ENCODE measurements at regions not wholly inside any gene's neighbourhood (a gene's known extent, or its start where the extent isn't known, plus 50 kb on each side); places are given as distances from the start of the nearest gene placed in this dataset.
A peak's percentile ranks its signal among the peaks of the same experiment; 100 is the strongest.

GRCh38 chr15:38070778-38071177, 136.3 kb downstream of the TMCO5A start:
- Histone ChIP-seq H2BK5ac (ENCODE audit: low read depth, low read length, poor library complexity, severe bottlenecking) (no peak overlapping the region), H3K18ac (ENCODE audit: low read depth, low read length) (no peak overlapping the region), H3K56ac (ENCODE audit: extremely low read depth, insufficient read depth, low read length) (no peak overlapping the region), H3K4ac (ENCODE audit: low read depth, low read length) (no peak overlapping the region), H3K36me3 (ENCODE audit: control insufficient read depth, insufficient read depth, low read length) (no peaks in the 10 kb centered on the region), H3K4me2 (ENCODE audit: low read depth, low read length) (no peak overlapping the region), H2BK120ac (ENCODE audit: low read depth, low read length) (peak overlapping the region; percentile 11; the same call in 1 of the 2 replicates), H2AFZ (replicated peaks; ENCODE audit: low read length, poor library complexity) (no peak overlapping the region), H3K9me1 (ENCODE audit: insufficient read depth, low read length) (peaks cover 12% of the 10 kb centered on the region; the same call in 1 of the 2 replicates), H4K5ac (ENCODE audit: low read depth, low read length) (no peak overlapping the region), H4K20me1 (ENCODE audit: insufficient read depth, low read length) (no peaks in the 10 kb centered on the region), H3K23ac (ENCODE audit: low read depth, low read length) (no peak overlapping the region), H3K4me3 (ENCODE audit: insufficient read depth, low read depth, low read length) (no peak overlapping the region), H4K8ac (ENCODE audit: low read depth in 2 of 2, low read length in 2 of 2) (no peak overlapping the region), H2AK5ac (ENCODE audit: low read depth, low read length) (no peak overlapping the region), H4K91ac (ENCODE audit: insufficient read depth, low read depth, low read length) (no peak overlapping the region; the same call in 1 of the 2 replicates), H3K4me1 (ENCODE audit: control insufficient read depth, insufficient read depth, low read length) (peaks cover 9% of the 10 kb centered on the region), H2BK20ac (ENCODE audit: low read depth, low read length) (no peak overlapping the region), H3K79me1 (ENCODE audit: low read depth in 1 of 2, low read length in 2 of 2) (peaks cover 0 to 8% of the 10 kb centered on the region in 2 experiments; a peak in 1 of 4 replicates), H3K9me3 (ENCODE audit: control insufficient read depth, insufficient read depth, low read length) (no peaks in the 10 kb centered on the region), H2BK15ac (ENCODE audit: low read depth, low read length) (peak overlapping the region; percentile 37; the same call in 1 of the 3 replicates), H2AK9ac (replicated peaks; ENCODE audit: low read depth, low read length, poor library complexity) (peak overlapping the region; percentile 82), H3K14ac (replicated peaks; ENCODE audit: low read depth, low read length) (no peak overlapping the region), H3K9ac (ENCODE audit: low read depth, low read length) (no peak overlapping the region), H3K27ac (ENCODE audit: insufficient read depth, low read length) (no peak overlapping the region), H3K27me3 (ENCODE audit: control insufficient read depth, insufficient read depth, low read length) (no peaks in the 10 kb centered on the region)
- WGBS, 2 experiments (ENCODE audit: extremely low coverage in 2 of 2, insufficient read length in 1 of 2) = no CpG with 5 or more reads among the region's 4 CpGs
- in situ Hi-C loops (cut with MboI; ENCODE audit: low sequenced_read_pairs) = no loop called here
- dilution Hi-C loops (cut with HindIII; ENCODE audit: low sequenced_read_pairs, unreplicated experiment) = no loop called here
- ChIA-PET CTCF (no interaction called here), POLR2A (ENCODE audit: unreplicated experiment) (no interaction called here)
- intact Hi-C loops (cut with micrococcal nuclease) = loop anchor here (5.0 kb wide), 2 partner anchors 68 to 282 kb away; no protein-coding TSS in a partner anchor
- TF ChIP-seq, protein P1, sequence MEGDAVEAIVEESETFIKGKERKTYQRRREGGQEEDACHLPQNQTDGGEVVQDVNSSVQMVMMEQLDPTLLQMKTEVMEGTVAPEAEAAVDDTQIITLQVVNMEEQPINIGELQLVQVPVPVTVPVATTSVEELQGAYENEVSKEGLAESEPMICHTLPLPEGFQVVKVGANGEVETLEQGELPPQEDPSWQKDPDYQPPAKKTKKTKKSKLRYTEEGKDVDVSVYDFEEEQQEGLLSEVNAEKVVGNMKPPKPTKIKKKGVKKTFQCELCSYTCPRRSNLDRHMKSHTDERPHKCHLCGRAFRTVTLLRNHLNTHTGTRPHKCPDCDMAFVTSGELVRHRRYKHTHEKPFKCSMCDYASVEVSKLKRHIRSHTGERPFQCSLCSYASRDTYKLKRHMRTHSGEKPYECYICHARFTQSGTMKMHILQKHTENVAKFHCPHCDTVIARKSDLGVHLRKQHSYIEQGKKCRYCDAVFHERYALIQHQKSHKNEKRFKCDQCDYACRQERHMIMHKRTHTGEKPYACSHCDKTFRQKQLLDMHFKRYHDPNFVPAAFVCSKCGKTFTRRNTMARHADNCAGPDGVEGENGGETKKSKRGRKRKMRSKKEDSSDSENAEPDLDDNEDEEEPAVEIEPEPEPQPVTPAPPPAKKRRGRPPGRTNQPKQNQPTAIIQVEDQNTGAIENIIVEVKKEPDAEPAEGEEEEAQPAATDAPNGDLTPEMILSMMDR (conservative IDR thresholded peaks at IDR 0.05; ENCODE audit: low read depth, low read length) = no peak
- TF ChIP-seq NFE2L2 (IDR thresholded peaks at IDR 0.05; ENCODE audit: low read depth, low read length) = no peak
- TF ChIP-seq MAFK (IDR thresholded peaks at IDR 0.05; ENCODE audit: low read depth, low read length) = peak; percentile 32
- ATAC-seq (ENCODE audit: low read depth) = no peak
- no TSS peak for BruUV-seq (replicated peaks)
- DNase-seq = peak; percentile 32

Measured in IMR-90 (cell line).